IMR-90 (cell line): ENCODE measurements at regions not wholly inside any gene's neighbourhood (a gene's known extent, or its start where the extent isn't known, plus 50 kb on each side); places are given as distances from the start of the nearest gene placed in this dataset.
A peak's percentile ranks its signal among the peaks of the same experiment; 100 is the strongest.

Source experiments
- CHD1 ChIP-seq: IDR thresholded peaks from 2 replicates; pipeline ENCODE4 v1.6.1; 2012; ENCODE audit warnings: low read depth, low read length, improper control_type of control experiment
- CTCF ChIP-seq: conservative IDR thresholded peaks from 2 replicates; pipeline ENCODE4 v1.5.1; 2012; ENCODE audit warnings: mild to moderate bottlenecking, low read depth, low read length, improper control_type of control experiment
- MAFK ChIP-seq: IDR thresholded peaks from 2 replicates; pipeline ENCODE4 v1.6.1; 2012; ENCODE audit warnings: low read depth, low read length, improper control_type of control experiment
- MAZ ChIP-seq: IDR thresholded peaks from 2 replicates; pipeline ENCODE4 v1.6.1; 2012; ENCODE audit warnings: low read depth, mild to moderate bottlenecking, low read length, improper control_type of control experiment, moderate library complexity, borderline replicate concordance
- NFE2L2 ChIP-seq: fragments of 150-350 bp; IDR thresholded peaks from 2 replicates; pipeline ENCODE4 v1.6.1; 2016; ENCODE audit warnings: low read depth, mild to moderate bottlenecking, low read length
- POLR2A ChIP-seq: IDR thresholded peaks from 2 replicates; pipeline ENCODE4 v1.6.1; 2012; ENCODE audit warnings: mild to moderate bottlenecking, low read depth, low read length
- RAD21 ChIP-seq: IDR thresholded peaks from 2 replicates; pipeline ENCODE4 v1.6.1; 2012; ENCODE audit warnings: low read length, improper control_type of control experiment

- TF ChIP-seq CTCF (peak; percentile 23; the same call in 1 of the 2 replicates), MAZ (no peak), RAD21 (peak; percentile 33; the same call in 1 of the 2 replicates), POLR2A (no peak), MAFK (no peak), NFE2L2 (no peak), CHD1 (no peak)
These were observed 79.6 kb downstream of the MSTN start for GRCh38 chr2:189982780-189983394.
